GM18873 (cell line): ENCODE measurements at regions not wholly inside any gene's neighbourhood (a gene's known extent, or its start where the extent isn't known, plus 50 kb on each side); places are given as distances from the start of the nearest gene placed in this dataset.
"Not testable (repeated sequence)": the region's sequence is repeated elsewhere in the genome, so short reads cannot be mapped to it uniquely, and the experiment has no call there.

Source experiments
- ATAC-seq: cut with Tn5 transposase; IDR thresholded peaks from one replicate; pipeline ENCODE4 v1.9.1; 2021; ENCODE audit warnings: mild to moderate bottlenecking, moderate library complexity, moderate number of reproducible peaks; ENCODE audit not compliant: unreplicated experiment, low FRiP score

DNA sequence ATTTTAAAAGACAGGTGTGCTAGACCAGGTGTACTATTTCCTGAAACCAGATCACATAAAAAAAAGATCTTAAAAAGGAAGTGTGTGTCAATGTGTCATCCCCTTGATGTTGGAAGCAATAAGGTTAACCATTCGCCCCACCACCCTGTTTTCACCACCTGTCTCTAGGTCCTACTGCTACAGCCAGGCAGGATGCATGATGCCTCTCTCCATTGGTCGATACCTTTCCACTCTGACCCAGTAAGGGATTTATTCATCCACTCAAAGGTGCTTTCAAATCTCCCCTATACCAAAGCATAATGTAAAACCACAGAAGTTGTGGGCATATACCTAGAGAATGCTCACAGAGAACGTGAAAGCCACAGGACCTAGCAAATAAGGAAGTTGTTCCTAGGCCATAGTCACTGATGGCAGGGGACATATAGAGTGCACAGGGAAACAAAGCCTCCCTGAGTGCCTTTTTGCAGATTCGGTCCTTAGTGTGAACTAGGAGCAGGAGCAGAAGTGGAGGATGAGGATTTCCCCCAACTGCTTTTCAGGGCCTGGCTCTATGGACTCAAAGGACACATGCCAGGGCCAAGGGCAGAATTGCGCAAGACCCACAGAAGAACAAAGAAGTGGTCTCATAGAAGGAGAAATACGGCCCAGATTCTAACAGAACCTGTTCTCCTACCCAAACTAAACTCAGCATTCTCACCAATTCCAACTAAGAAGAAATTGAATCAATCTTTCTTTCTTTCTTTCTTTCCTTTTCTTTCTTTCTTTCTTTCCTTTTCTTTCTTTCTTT lies 631.5 kb upstream of the NRP1 start:
- no peak for ATAC-seq

DNA sequence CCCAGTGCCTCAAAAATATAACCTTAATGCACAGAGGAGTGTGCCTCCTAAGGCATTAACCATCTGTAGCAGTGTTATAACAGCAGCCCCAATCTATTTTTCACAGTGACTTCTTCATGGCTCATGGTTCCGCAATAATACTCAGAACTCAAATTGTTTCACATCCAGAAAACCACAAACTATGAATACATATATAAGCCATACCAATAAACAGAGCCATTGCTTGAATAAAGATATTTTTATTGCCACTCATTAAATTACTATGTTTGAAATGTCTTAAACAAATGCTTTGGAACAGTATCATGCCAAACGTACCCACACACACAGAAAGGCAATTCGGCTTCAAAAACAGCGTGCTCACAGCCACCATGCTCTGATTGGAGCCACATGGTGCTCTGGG lies 629.3 kb upstream of the NRP1 start:
- ATAC-seq: no peak

DNA sequence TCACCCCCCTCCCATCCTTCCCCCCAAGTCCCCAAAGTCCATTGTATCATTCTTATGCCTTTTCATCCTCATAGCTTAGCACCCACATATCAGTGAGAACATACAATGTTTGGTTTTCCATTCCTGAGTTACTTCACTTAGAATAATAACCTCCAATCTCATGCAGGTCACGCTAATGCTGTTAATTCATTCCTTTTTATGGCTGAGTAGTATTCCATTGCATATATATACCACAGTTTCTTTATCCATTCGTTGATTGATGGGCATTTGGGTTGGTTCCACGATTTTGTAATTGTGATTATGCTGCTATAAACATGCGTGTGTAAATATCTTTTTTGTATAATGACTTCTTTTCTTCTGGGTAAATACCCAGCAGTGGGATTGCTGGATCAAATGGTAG lies 621.9 kb upstream of the NRP1 start:
- not testable (repeated sequence) for ATAC-seq

DNA sequence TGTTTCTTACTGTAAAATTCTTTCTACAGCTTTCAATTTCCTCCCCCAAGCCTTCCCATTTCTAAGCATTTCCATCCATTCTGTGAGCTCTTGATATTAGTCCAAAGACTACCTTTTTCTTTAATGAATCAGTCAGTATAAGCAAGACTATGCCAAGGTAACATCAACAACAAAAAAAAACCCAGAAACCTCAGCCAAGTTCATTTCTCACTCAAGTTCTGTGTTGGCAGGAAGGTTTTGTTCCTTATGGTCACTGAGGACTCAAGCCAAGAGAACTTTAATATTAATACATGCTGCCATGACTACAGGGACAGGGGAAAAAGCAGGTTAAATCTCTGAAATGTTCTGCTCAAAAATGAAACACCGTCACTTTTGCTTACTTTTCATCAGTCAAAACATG lies 621.2 kb upstream of the NRP1 start:
- no peak for ATAC-seq

DNA sequence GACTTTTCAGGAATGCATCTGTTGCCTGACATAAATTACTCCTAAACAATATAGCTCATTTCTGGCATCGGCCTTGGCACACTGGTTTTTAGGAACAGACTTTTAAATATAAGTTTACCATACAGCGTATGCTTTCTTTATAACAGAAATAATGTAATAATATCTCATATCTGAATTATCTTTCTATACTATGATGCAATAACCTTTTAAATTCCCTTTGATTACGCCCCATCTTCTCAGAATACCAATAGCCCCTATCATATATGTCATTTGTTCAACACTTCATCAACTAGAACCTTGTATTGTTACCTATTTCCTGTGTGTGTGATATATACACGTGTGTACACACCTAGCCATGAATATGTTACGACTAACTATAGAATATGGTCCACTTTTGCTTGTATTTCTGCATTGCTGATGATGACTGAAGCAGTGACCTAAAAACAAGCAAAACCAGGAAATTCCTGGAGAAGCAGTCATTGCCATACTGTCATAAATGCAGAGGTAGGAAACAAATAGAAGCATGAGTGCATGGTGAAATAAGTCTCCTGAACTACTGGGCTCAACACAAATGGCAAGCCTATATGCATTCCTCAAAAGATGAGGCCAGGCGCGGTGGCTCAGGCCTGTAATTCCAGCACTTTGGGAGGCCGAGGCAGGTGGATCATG lies 618.4 kb upstream of the NRP1 start:
- no peak for ATAC-seq

DNA sequence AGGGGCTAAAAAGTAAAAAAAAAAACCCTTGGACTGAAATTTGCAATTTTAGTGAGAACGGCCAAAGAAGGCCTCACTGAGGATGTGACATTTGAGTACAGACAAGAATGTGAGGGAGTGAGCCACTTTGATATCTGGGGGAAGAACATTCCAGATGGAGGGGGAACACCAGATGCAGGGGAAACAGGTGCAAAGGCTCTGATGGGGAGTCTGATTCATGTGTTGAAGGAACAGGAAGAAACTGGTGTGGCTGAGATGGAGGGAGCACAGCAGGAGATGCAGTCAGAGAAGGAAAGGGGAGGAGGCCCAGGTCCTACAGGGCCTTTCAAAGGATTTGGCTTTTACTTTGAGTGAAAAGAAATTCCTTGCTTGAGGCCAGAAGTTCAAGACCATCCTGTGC lies 615.7 kb upstream of the NRP1 start:
- ATAC-seq: no peak

DNA sequence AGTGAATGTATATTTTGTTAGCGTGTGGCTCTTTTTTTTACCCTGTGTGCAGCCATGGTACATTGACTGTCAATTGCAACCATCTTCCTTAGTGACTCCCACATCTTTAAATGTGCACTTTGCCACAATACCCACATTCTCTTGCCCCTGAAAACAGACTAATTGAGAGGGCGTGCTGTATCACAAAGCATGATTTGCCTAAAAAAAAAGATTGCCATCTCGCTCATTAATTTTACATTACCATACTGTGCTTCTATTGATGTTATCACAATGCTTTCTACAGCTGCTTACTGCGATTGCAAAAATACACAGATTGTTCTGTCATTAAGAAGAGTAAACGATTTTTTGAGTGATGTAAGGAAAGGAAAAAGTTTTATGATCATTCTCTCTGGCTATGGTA lies 613.1 kb upstream of the NRP1 start:
- no peak for ATAC-seq

DNA sequence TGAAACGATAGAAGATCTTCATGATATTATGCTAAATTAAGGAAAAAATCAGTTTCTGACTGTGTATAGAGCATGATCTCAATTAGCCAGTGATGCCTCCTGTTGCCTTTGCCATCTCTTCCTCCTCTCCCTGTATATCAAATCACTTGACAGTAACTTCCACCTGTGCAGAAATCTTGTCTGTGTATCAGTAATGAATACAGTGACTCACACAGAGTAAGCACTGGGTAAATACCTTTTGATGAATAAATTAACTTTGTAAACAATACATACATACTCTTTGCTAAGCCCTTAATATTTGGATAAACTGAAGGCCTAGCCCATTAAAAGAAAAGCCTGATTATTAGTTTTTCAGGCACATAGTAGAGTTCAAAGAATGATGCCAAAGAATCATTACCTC lies 610.6 kb upstream of the NRP1 start:
- ATAC-seq: no peak

DNA sequence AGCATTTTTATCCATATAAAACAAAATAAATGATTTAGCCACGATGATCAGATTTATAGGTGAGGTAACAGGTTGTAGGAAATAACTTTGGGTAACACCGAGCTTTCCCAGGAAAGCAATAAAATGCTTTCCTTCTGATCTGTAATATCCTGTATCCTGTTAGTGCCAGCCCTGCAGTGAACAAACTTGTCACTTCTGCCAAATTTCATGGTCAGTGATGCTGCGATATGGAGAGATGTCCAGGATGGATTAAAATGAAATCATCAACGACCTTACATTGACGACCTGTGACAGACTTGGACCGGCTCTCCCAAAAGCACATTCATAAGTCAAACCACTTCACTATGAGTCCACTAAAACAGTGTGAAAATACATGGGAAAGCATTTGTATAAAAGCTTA lies 608.0 kb upstream of the NRP1 start:
- ATAC-seq: no peak

DNA sequence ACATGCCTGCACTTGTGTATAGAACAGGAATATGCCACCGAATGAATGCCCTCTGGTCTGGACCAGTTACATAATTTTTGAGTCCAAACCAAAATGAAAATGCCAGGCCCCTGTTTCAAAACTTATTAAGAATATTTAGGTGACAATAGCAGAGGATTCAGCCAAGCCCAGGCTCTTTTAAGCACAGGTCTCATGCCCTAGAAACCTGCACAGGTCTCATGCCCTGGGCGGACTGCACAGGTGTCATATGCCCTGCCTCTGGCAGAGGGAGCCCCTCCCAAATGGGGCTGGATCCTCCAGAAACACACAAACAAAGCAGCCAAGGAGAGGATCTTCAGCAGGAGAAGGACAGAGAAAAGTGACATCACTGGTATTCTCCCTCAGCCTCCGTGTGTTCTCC lies 605.4 kb upstream of the NRP1 start:
- no peak for ATAC-seq

DNA sequence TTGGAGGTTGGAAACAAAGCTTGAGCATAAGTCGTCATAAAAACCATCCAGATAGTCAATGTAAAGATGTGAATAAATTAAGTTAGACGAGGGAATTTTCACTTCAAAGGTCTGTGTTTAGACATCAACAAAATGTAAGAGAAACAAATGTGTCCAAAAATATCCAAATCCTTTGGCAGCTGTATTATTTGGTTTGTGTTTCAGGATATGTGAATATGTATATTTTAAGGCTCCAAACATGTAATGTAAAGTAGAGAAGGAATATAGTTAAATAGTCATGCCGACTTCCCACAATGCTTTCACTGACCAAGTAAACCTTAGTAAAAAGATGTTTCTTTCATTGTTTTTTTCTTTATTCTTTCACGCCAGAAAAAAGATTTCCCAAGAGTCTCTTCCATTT lies 604.9 kb upstream of the NRP1 start:
- no peak for ATAC-seq

DNA sequence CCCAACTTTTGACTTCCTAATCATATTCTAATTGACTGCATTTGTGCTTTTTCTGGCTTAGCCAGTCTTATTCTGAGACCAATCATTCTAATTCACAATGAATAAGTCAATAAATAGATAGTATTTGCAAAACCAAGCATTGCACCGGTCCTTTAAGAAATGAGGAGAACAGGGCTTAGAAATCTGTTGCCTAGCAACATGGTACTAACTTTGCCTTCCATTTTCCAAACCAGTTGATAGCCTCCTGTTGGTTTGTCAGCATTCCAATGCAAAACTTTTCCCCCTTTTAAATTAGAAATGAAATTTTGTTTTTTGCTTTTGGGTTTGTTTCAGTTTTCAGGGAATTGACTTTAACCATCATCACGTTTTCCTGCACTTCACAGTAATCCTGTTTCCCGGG lies 603.5 kb upstream of the NRP1 start:
- no peak for ATAC-seq

DNA sequence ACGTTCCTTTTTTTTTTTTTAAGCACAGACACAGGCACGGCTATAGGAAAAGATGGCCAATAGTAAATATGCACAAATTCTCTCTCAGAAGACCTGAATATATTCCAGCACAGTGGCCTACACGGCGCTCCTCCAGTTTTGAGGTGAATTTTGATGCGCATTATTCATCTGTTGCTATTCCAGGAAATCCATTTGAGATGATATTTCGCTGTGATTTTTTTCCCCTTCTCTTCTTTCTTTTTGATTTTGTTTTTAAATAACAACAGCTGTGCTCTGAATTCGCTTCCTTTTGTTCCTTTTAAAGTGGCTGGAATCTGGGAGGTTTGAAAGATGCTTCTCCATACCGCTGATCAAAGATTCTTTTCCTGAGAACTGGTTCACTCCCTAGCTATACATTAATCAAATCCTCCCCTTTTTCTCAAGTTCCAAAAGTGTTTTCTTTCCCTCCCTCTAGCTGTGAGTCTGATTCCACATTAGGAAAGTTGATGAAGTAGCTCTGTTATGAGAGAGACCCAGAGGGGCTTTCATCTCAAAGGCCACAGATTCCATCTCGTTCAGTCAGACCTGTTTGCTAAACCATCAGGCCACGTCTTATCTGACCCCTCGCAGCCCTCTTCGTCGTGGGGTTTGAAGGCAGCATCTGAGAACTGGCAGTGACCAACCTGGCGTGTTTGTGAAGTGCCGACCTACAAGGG lies 602.7 kb upstream of the NRP1 start:
- no peak for ATAC-seq

DNA sequence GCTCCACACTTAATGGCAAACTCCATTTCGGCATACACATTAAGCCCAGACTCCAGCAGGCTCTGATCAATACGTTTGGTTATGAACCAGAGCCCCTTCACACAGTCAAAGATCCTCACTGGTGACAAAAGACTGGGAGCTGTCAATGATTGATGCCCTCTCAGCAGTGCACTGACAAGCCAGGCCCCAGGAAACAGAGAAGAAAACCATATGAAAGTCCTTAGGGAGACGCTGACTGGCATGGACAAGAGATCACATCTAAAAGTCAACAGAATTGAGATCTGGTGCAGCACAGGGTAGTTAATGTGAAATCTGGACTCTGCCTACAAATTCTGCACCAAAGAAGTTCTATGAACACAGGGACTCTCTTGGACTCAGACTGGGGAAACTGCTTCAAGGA lies 600.9 kb upstream of the NRP1 start:
- no peak for ATAC-seq

DNA sequence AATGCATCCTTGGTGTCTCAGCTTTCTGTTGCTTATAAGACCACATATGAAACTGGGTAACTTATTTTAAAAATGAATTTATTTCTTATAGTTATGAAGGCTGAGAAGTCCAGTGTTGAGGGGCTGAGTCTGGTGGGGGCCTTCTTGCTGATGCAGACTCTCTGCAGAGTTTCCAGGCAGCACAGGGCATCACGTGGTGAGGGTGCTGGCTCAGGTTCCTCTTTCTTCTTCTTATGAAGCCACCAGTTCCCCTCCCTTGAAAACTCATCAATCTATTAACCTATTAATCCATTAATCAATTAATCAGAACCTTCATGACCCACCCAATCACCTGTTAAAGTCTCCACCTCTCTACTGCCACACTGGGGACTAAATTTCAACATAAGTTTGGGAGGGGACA lies 595.6 kb upstream of the NRP1 start:
- ATAC-seq: no peak

DNA sequence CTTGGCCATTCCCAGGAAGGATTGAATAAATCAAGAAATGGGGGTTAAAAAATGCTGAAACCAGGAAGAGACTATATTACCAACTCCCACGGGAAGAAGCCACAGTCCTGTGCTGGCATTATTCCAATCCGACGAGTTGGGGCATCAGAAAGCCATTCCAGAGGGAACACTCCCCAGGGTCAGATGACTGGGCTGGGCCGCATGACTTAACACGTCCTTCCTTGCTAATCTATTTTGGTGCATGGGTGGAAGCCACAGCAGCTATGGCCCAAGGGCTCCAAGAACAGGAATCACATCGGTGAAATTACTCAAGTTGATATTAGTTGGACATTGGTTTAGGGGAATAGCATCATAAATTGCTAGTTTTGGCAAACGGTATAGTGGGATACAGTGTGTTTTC lies 592.9 kb upstream of the NRP1 start:
- no peak for ATAC-seq

DNA sequence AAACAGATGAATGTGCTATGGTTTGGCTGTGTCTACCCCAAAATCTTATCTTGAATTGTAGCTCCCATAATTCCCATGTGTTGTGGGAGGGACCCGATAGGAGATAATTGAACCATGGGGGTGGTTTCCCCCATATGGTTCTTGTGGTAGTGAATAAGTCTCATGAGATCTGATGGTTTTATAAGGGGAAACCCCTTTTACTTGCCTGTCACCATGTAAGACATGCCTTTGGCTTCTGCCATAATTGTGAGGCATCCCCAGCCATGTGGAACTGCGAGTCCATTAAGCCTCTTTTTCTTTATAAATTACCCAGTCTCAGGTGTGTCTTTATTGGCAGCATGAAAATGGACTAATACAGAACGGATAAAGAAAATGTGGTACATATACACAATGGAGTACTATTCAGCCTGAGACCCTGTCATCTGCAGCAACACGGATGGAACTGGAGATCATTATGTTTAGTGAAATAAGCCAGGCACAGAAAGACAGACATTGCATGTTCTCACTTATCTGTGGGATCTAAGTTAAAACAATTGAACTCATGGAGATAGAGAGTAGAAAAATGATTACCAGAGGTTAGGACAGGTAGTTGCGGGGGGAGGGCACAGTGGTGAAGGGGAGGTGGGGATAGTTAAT lies 587.6 kb upstream of the NRP1 start:
- no peak for ATAC-seq

DNA sequence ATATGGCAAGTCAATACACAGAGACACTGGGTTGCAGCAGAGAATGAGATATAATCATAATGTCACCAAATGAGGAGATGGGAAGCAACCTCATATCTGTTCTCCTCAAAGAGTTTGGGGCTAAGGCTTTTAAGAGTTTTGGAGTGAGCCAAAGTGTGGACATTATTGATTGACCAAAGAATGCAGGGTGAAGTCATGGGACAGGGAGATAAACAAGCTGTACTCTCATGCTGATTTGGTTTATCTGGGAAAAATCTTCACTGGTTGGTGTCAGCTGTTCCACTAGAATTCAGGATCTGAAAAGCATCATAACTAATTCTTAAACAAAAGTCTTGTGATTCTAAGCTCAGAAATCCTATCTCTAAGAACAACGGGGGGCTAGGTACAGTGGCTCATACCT lies 585.9 kb upstream of the NRP1 start:
- ATAC-seq: no peak

DNA sequence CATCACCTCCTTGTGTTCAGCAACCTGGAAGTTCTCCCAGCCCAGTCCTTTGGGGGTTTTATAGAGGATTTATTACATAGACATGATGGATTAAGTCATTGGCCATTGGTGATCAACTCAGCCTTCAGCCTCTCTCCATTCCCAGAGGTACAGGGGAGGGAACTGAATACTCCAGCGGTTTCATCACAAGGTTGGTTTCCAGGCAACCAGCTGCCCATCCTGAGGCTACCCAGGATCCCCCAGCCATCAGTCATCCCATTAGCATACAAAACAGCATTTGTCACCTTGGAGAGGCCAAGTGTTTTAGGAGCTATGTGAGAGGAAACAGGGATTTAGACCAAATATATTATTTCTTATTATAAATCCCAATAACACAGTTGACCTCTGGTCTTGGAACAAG lies 584.8 kb upstream of the NRP1 start:
- ATAC-seq: no peak

DNA sequence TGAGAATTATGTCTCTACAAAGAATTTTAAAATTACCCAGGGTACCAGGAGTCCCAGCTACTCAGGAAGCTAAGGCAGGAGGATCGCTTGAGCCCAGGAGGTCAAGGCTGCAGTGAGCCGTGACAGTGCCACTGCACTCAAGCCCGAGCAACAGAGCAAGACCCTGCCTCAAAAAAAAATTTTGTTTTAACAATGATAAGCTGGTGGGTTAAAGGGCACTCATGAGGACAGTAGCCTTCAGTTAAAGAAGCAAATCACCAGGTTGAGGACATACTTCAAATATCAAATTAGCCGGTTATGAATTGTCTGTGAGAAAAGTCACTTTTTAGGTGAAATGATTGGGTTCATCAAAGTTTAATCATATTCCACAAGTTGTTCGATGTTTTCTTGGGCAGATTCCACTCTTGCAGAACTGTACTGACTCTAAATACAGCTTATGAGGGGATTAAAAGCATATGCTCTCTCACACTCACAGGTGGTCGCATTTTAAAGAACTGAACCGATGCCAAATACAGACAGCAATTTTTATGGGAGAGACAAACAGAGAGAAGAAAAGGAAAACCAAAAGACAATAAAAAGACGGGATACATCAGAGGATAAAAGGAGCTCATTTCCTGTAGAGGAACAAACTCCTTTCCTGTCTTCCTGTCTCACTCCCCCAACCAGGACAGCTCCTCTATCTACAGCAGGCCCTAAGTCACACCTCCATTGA lies 582.8 kb upstream of the NRP1 start:
- ATAC-seq: no peak

DNA sequence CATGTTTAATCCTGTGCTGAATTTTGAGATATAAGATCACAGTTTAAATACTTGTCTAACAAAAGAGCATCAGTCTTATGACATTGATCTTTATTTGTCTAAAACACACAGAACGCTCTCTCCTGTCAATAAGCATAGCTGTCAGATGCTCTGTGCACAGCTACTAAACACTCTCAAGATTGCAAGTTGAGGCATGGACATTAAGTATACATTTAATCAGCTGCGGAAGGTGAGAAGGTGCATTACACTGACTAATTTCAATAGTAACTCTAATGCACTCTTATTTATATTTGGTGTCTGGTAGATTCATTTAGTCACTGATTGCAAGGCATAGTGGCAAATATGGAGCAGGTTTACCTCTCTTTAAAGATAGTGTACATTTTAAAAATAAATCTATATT lies 580.3 kb upstream of the NRP1 start:
- ATAC-seq: no peak
